T-helper 2 cell treated with Interferon-gamma antibody and Interleukin-4, amounts not matched to agents 100 ng/mL and 5 ng/mL, for 36 hours (primary cell): ENCODE measurements at regions not wholly inside any gene's neighbourhood (a gene's known extent, or its start where the extent isn't known, plus 50 kb on each side); places are given as distances from the start of the nearest gene placed in this dataset.

Source experiments
- intact Hi-C: fragments of 100-400 bp; cut with micrococcal nuclease; formaldehyde crosslinking; loops from one replicate; pipeline ENCODE4 v1.15.1; 2023

DNA sequence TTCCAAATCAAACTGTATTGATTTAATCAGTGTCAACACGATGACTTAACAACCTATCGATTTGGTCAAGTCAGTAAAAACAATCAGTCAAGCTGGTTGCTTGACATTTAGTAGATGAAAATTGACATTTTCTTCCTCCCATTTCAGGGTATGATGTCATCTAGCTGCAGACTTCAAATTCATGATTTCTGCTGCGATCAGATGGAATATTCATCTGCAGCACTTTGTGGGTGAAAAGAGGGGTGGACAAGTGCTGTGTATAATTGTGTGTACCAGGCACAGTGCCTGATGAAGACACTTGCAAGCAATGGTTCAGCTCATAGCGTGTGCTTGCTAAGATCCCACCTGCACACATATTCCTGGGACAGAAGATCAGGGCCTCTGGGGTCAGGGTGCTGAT is 479.8 kb downstream of the DISC1 start:
- intact Hi-C loops: no loop called here

DNA sequence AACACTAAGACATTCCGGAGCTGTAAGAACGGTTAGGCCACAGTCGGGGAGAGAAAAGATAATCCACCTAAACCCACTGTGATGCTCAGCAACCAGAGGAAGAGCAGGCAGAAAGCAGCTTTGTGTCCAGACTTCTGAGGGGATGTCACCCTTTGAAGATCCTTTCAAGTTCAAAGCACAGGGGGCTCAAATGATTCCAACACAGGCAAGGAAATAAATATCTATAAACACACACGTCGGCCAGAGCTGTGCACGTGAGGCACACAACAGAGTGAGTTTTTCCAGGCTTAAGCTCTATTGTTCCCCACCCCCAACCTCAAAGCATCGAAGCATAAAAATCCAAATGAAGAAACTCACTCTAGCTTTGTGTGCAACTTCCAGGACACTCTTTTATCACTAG is 479.0 kb downstream of the DISC1 start:
- intact Hi-C loops: no loop called here

DNA sequence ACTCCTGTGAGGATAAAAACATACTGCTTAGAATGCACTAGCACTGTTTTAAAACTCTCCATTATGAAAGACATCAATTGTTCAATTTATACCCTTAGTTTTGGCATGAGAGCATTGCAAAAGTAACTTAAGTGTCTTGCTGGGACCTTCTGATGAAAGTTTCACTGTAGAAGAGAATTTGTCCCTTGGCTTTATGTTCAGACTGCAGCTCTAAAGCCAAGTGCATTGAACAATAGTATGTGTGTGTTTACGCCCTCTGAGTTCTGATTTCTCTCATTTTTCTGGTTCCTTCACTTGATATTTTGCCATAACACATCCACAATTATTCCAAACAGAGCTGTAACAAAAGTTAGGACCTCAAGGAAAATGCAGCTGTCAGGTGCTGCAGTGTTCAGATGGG is 474.6 kb downstream of the DISC1 start:
- intact Hi-C loops: no loop called here

DNA sequence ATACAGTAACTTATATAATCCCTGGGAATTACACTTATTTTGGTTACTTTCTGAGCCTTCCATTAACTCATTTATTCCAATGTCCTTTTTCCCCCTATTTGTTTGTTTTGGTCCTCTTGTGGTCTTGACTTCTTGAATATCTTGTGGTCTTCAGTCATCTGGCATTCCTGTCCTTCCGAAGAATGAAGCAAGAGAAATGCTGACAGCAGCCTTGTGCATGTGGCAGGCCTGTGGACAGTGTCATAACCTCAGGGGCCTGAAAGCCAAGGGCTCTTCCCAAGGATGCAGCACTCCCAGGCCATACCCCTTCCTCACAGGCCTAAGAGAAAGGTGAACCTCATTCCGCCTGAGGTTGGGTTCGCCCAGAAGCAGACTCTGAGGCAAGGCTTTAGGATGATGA is 470.2 kb downstream of the DISC1 start:
- intact Hi-C loops: no loop called here
